Neural crest cell (in vitro differentiated cells): ENCODE measurements at regions not wholly inside any gene's neighbourhood (a gene's known extent, or its start where the extent isn't known, plus 50 kb on each side); places are given as distances from the start of the nearest gene placed in this dataset.

ENCODE experiments used
- DNase-seq: peaks from one replicate; pipeline ENCODE4 v3.0.0; 2021; ENCODE audit warnings: low read depth, mixed read lengths, low spot score
- H3K27ac Mint-ChIP-seq: one replicate; pipeline ENCODE4 v1.8.0; 2021; ENCODE audit warnings: mild to moderate bottlenecking, mixed read lengths; ENCODE audit not compliant: unreplicated experiment
- H3K27me3 Mint-ChIP-seq: 2 replicates; pipeline ENCODE4 v1.8.0; 2021; ENCODE audit warnings: low read depth, mild to moderate bottlenecking, mixed read lengths
- H3K36me3 Mint-ChIP-seq: 2 replicates; pipeline ENCODE4 v1.8.0; 2021; ENCODE audit warnings: low read depth, mild to moderate bottlenecking, mixed read lengths
- H3K4me1 Mint-ChIP-seq: 2 replicates; pipeline ENCODE4 v1.8.0; 2021; ENCODE audit warnings: mixed read lengths
- H3K4me3 Mint-ChIP-seq: one replicate; pipeline ENCODE4 v1.8.0; 2021; ENCODE audit warnings: mild to moderate bottlenecking, mixed read lengths
- H3K9me3 Mint-ChIP-seq: 2 replicates; pipeline ENCODE4 v1.8.0; 2021; ENCODE audit warnings: mixed read lengths
- CTCF ChIP-seq: fragments of 200-600 bp; sonication (generic); conservative IDR thresholded peaks from 2 replicates; pipeline ENCODE4 v1.5.0; 2021; ENCODE audit warnings: antibody characterized with exemption, mild to moderate bottlenecking

GRCh38 chr17:51347851-51348584, 87.7 kb downstream of the UTP18 start:
- no peak for TF ChIP-seq CTCF
- H3K27me3 Mint-ChIP-seq: no peaks in the 10 kb centered on the region
- no peak overlapping the region for H3K27ac Mint-ChIP-seq
- DNase-seq: no peak
- H3K9me3 Mint-ChIP-seq: no peaks in the 10 kb centered on the region
- H3K36me3 Mint-ChIP-seq: no peaks in the 10 kb centered on the region
- no peak overlapping the region for H3K4me3 Mint-ChIP-seq
- peaks cover 14% of the 10 kb centered on the region for H3K4me1 Mint-ChIP-seq

- H3K27me3 Mint-ChIP-seq: no peaks in the 10 kb centered on the region
- no peak for DNase-seq
- H3K9me3 Mint-ChIP-seq: no peaks in the 10 kb centered on the region
- no peaks in the 10 kb centered on the region for H3K36me3 Mint-ChIP-seq
- H3K27ac Mint-ChIP-seq: no peak overlapping the region
- no peak overlapping the region for H3K4me3 Mint-ChIP-seq
- H3K4me1 Mint-ChIP-seq: peaks cover 9% of the 10 kb centered on the region
- TF ChIP-seq CTCF: no peak
Observed at GRCh38 chr17:51351080-51351479, 90.7 kb downstream of the UTP18 start.

DNA sequence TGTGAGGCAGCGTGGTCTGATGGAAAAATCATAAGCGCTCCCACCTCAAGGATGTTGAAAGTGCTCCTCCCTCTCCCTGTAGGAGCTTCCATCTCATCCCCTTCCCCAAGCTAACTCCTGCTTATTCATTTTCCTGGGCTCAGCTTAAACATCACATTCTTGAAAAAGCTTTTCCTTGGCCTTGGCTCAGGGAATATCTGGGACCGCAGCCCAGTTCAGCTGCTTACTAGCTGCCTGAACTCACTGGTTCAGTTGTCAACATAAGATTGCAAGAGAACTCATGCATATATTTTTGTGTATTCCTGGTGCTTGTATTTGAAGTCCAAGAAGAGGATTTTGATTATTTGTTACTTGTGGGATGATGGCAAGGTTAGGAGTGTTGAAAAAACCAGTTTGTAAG, 91.5 kb downstream of the UTP18 start:
- Mint-ChIP-seq H3K4me3 (no peak overlapping the region), H3K27me3 (no peaks in the 10 kb centered on the region), H3K36me3 (no peaks in the 10 kb centered on the region), H3K4me1 (peaks cover under 1% of the 10 kb centered on the region), H3K9me3 (no peaks in the 10 kb centered on the region), H3K27ac (no peak overlapping the region)
- TF ChIP-seq CTCF: no peak
- DNase-seq: no peak

- Mint-ChIP-seq H3K4me3 (no peak overlapping the region), H3K9me3 (no peaks in the 10 kb centered on the region), H3K4me1 (no peaks in the 10 kb centered on the region), H3K27me3 (no peaks in the 10 kb centered on the region), H3K27ac (no peak overlapping the region), H3K36me3 (no peaks in the 10 kb centered on the region)
- DNase-seq: no peak
- TF ChIP-seq CTCF: no peak
Observed at GRCh38 chr17:51352798-51353197, 92.5 kb downstream of the UTP18 start.

- TF ChIP-seq CTCF: no peak
- H3K36me3 Mint-ChIP-seq: no peaks in the 10 kb centered on the region
- H3K27me3 Mint-ChIP-seq: no peaks in the 10 kb centered on the region
- no peak overlapping the region for H3K27ac Mint-ChIP-seq
- peaks cover 2% of the 10 kb centered on the region for H3K9me3 Mint-ChIP-seq
- DNase-seq: no peak
- no peaks in the 10 kb centered on the region for H3K4me1 Mint-ChIP-seq
- H3K4me3 Mint-ChIP-seq: no peak overlapping the region
Observed at GRCh38 chr17:51353296-51353695, 93.0 kb downstream of the UTP18 start.
